ENCODE measurements at regions not wholly inside any gene's neighbourhood (a gene's known extent, or its start where the extent isn't known, plus 50 kb on each side); places are given as distances from the start of the nearest gene placed in this dataset.
"Not testable (repeated sequence)": the region's sequence is repeated elsewhere in the genome, so short reads cannot be mapped to it uniquely, and the experiment has no call there.

- H3K36me3 ChIP-seq: no peaks in the 10 kb centered on the region
- intact Hi-C loops (cut with micrococcal nuclease): no loop called here
- peaks cover 7% of the 10 kb centered on the region for H3K9me3 ChIP-seq (replicated peaks)
- H3K4me1 ChIP-seq: no peaks in the 10 kb centered on the region
- no peak for TF ChIP-seq CTCF (IDR thresholded peaks at IDR 0.05; ENCODE audit: borderline replicate concordance)
- DNase-seq: no peak
- H3K27me3 ChIP-seq (ENCODE audit: low read depth): no peaks in the 10 kb centered on the region
- no peak overlapping the region for H3K27ac ChIP-seq (replicated peaks)
- H3K4me3 ChIP-seq: no peak overlapping the region
These were observed 62.4 kb upstream of the GMDS start for GRCh38 chr6:2307799-2308198.

- no peaks in the 10 kb centered on the region for H3K36me3 ChIP-seq
- intact Hi-C loops (cut with micrococcal nuclease): no loop called here
- H3K27me3 ChIP-seq (ENCODE audit: low read depth): no peaks in the 10 kb centered on the region
- no peak overlapping the region for H3K4me3 ChIP-seq
- H3K9me3 ChIP-seq (replicated peaks): peaks cover 25% of the 10 kb centered on the region
- no peak for TF ChIP-seq CTCF (IDR thresholded peaks at IDR 0.05; ENCODE audit: borderline replicate concordance)
- no peak for DNase-seq
- H3K4me1 ChIP-seq: no peaks in the 10 kb centered on the region
- H3K27ac ChIP-seq (replicated peaks): no peak overlapping the region
These were observed 60.5 kb upstream of the GMDS start for GRCh38 chr6:2305951-2306350.

- H3K27ac ChIP-seq (replicated peaks); H3K4me1 ChIP-seq; H3K27me3 ChIP-seq (ENCODE audit: low read depth); intact Hi-C loops (cut with micrococcal nuclease); DNase-seq; H3K4me3 ChIP-seq: not testable (repeated sequence)
- Histone ChIP-seq H3K36me3 (peaks cover 17% of the 10 kb centered on the region), H3K9me3 (replicated peaks) (peaks cover 51% of the 10 kb centered on the region)
These were observed 57.1 kb upstream of the GMDS start for GRCh38 chr6:2302482-2302881.

GRCh38 chr6:2296781-2297180 is 51.4 kb upstream of the GMDS start:
- no peak overlapping the region for H3K27ac ChIP-seq (replicated peaks)
- intact Hi-C loops (cut with micrococcal nuclease): no loop called here
- peaks cover 86% of the 10 kb centered on the region for H3K9me3 ChIP-seq (replicated peaks)
- H3K36me3 ChIP-seq: peaks cover 20% of the 10 kb centered on the region
- DNase-seq: no peak
- no peak overlapping the region for H3K4me3 ChIP-seq
- no peaks in the 10 kb centered on the region for H3K4me1 ChIP-seq
- TF ChIP-seq CTCF (IDR thresholded peaks at IDR 0.05; ENCODE audit: borderline replicate concordance): no peak
- no peaks in the 10 kb centered on the region for H3K27me3 ChIP-seq (ENCODE audit: low read depth)

All from left ventricle myocardium inferior (tissue), 1 donor.